GM15510 (cell line): ENCODE measurements at regions not wholly inside any gene's neighbourhood (a gene's known extent, or its start where the extent isn't known, plus 50 kb on each side); places are given as distances from the start of the nearest gene placed in this dataset.

Experiments
- POLR2A ChIP-seq: IDR thresholded peaks from 3 replicates; pipeline ENCODE4 v1.6.1; 2011; ENCODE audit warnings: borderline replicate concordance; ENCODE audit not compliant: insufficient read length; ENCODE audit errors: extremely low read depth

DNA sequence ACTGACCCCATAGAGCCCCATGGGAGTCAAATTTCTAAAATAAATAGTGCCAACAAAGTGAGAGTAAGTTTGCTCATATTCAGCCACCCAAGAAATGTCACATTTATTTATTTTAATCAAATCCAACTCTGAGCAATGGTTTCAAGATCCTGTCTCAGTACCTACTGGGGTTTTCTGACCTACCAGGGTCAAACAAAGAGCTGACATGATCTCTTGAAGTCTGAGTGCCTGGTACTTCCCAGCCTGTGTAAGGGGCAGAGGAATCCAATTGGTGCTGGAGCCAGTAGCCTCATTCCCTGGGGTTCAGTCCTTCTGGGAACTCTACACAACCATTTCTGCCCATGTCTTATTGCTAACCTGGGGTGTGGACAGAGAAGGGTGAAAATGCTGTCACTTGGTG lies 104.6 kb upstream of the SERP2 start:
- TF ChIP-seq POLR2A: no peak

DNA sequence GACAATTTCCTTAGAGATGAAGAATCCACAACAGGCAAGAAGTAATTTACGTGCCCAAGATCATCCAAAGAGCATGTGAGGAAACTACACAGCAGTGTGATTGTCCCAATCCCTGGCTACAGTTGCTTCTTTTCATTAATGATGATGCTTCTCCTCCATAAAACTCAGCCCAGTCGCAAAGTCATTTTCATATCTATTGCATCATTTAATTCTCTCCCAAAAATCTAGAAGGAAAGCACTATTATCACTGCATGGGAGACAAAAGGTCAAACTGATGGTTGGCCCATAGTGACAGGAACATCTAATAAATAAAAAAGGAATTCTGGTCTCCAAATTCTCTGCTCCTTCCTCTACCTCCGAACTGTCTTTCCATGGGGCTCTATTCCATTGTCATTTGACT lies 103.5 kb upstream of the SERP2 start:
- no peak for TF ChIP-seq POLR2A

GRCh38 chr13:44271031-44271455 lies 102.6 kb upstream of the SERP2 start:
- TF ChIP-seq POLR2A: no peak

- TF ChIP-seq POLR2A: no peak
Measured at GRCh38 chr13:44271473-44271872, 102.2 kb upstream of the SERP2 start.

- TF ChIP-seq POLR2A: no peak
Measured at GRCh38 chr13:44271915-44272341, 101.7 kb upstream of the SERP2 start.

GRCh38 chr13:44272692-44273091 lies 100.9 kb upstream of the SERP2 start:
- no peak for TF ChIP-seq POLR2A

DNA sequence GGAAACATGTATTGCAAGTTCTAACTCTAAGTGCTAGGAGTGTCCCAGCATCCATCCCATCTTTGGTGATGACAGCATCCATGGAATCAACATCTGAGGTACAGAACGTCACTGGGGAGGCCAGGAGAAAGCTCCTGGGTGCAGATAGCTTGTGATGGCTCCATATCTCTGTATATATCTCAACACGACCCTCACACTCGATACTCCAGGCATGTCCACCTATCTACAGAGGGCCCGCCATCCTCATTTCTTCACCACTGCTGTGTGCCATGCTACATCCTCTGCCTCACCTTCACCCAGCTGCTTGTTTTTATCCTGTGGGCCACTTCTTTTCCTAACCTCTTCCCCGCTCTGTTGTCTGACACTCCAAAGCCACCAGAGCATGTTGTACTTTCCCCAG lies 100.4 kb upstream of the SERP2 start:
- no peak for TF ChIP-seq POLR2A

GRCh38 chr13:44273991-44274770 lies 99.4 kb upstream of the SERP2 start:
- TF ChIP-seq POLR2A: no peak

DNA sequence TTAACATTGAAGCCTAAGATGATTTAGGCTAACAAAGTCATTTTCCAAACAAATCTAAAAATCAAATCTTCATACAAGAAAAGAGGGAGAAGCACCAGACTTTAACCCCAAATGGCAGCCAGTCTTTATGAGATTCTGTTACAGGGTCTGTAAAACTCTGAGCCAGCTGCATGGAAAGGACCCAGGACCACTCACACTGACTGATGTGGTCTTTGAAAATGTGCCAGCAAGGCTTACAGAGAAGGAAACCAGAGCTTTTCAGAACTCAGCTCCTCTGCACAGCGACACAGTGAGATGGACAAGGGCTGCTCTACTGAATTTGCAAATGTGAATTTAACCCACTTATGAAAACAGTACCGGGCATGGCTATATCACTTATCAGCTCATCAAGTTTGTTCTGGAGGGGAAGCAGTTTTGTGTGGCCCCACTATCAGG lies 98.8 kb upstream of the SERP2 start:
- TF ChIP-seq POLR2A: no peak

GRCh38 chr13:44275381-44275780 lies 98.2 kb upstream of the SERP2 start:
- TF ChIP-seq POLR2A: no peak

DNA sequence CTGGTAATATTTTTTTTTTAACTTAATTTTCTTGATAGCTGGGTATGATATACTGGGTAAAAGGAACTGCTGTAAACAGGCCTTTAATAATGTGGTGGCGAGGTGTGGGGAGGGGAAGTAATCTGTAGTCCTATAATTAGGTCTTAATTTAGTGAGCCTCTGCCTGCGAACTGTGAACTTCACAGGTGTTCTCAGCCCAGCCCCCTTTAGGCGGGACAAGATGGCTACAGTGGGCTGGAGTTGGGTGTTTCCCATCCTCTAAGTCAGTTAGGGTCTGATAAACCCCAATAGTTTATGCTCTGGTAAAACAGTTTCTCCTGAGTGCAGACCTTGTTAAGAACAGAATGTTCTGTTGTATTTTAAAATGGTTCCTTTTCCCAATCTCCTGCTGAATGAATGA lies 97.6 kb upstream of the SERP2 start:
- TF ChIP-seq POLR2A: no peak

- no peak for TF ChIP-seq POLR2A
Measured at GRCh38 chr13:44277459-44277858, 96.2 kb upstream of the SERP2 start.

- TF ChIP-seq POLR2A: no peak
Measured at GRCh38 chr13:44278166-44278565, 95.5 kb upstream of the SERP2 start.

DNA sequence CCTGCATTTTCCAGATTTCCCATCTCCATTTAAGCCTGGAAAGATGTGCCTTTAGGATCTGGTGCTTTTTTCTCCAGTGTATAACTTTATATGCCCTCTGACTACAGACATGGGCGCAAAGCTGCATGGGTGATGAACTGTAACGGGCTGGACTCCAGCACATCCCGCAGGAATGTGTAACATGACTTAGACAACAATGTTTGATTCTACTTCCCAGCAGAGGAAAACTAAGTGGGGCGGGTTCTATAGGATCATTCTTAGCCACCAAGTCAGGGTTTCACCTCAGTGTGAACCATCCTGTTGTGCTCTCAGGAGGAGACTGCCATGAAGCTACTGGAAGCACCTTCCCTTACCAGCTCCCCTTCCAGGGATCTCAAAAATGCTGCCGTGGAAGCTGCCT lies 93.2 kb upstream of the SERP2 start:
- TF ChIP-seq POLR2A: no peak

DNA sequence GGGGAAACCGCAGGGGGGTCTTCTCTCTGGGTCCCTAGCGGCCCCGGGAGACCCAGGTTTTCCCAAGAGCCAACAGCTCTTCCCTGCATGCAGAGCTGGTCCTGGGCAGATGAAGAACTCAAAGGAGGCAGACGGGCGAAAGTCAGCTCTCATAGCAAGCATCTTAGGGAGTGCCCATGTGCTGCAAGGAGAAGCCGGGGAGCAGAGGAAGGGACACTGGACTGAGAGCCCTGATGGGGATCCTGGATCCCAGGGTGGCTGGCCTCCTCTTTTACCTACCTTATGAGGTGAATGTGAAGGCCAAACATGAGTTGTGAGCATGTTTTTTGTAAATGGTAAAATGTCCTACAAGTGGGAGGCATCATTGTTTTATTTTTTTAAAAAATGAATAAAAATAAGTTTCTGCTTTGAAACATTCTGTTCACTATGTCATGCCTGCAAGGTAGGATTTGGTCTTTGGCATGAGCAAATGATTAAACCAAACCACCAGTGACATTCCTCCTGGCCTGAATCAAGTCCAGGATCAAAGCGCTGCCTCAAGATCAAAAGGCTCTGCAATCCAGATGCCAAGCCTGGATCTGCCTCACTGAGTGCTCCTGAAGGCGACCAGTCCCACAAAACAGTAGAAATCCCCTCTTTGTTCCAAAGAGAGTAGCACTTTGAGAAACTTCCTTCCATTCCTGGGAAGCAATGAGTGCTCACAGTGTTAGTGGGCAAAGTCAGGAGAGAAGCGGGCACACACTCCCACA lies 92.2 kb upstream of the SERP2 start:
- TF ChIP-seq POLR2A: no peak

DNA sequence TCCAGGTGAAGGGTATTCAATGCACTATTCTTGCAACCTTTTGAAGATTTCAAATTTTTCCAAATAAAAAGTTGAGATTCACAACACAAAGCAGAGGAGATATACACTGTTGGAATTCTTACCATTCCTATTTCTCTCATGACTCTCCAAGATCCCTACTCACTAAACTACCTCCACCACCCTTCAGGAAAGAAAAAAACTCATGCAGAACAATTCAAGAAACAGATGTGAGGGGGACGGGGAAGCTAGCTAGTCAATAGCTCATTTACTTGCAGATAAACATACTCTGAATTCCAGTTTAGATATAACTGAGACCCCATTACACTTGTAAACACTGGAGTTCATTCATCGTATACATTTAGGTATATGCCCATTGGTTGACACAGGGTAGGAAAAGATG lies 90.0 kb upstream of the SERP2 start:
- TF ChIP-seq POLR2A: no peak

DNA sequence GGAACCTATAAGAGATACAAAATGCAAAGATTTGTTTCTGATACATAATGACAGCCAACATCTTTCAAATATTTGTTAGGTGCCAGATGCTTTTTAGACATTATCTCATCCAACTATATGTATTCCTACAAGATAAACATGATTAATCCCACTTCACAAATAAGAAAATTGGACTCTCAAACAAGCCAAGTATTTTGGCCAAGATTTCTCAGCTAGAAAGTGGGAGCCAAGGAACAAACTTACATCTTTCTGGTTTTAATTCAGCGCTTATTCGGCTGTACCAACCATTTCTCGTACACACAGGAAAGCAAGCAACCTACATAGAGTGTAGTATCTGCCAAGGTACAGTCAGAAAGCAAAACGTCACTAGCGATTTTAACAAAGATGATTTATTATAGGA lies 85.7 kb upstream of the SERP2 start:
- no peak for TF ChIP-seq POLR2A

GRCh38 chr13:44292545-44292944 lies 81.1 kb upstream of the SERP2 start:
- TF ChIP-seq POLR2A: no peak
